ENCODE measurements at regions not wholly inside any gene's neighbourhood (a gene's known extent, or its start where the extent isn't known, plus 50 kb on each side); places are given as distances from the start of the nearest gene placed in this dataset.

DNA sequence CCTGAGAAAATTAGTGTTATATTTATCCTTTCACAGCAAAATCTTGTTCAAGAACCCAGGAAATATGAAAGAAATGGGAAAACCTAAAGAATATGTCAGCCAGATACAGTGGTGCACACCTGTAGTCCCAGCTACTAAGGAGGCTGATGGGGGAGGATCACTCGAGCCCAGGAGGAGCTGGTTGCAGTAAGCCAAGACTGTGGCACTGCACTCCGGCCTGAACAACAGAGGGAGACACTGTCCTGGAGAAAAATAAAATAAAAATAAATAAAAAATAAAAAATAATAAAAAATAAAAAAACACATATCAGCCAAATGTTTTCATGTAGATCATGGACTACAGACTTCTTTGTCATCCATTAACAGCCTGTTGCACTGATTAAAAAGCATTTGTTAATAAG is 244.8 kb upstream of the KLHL1 start:
- Histone ChIP-seq H3K9me3 (replicated peaks; ENCODE audit: control insufficient read depth, insufficient read depth, low read length) (no peaks in the 10 kb centered on the region), H2AFZ (ENCODE audit: low read depth, low read length) (no peak overlapping the region), H3K4me1 (ENCODE audit: control insufficient read depth, extremely low read depth, insufficient read depth, low read length) (no peaks in the 10 kb centered on the region), H3K36me3 (ENCODE audit: control insufficient read depth in 2 of 2, extremely low read depth in 1 of 2, insufficient read depth in 2 of 2, low read length in 2 of 2) (no peaks in the 10 kb centered on the region), H3K9ac (replicated peaks; ENCODE audit: extremely low read depth, insufficient read depth, low read length) (no peak overlapping the region), H3K27ac (ENCODE audit: insufficient read depth, low read depth, low read length) (no peak overlapping the region), H3K79me2 (ENCODE audit: control insufficient read depth, insufficient read depth, low read length) (no peaks in the 10 kb centered on the region), H3K4me2 (ENCODE audit: insufficient read depth, low read length) (no peak overlapping the region), H3K4me3 (replicated peaks in 1 of 3; ENCODE audit: insufficient read depth in 1 of 3, low read depth in 1 of 3, low read length in 3 of 3) (no peak overlapping the region), H3K9me1 (replicated peaks; ENCODE audit: control insufficient read depth, extremely low read depth, insufficient read depth, low read length) (no peaks in the 10 kb centered on the region), H4K20me1 (replicated peaks; ENCODE audit: control insufficient read depth, extremely low read depth, insufficient read depth, low read length) (no peaks in the 10 kb centered on the region), H3K27me3 (ENCODE audit: control insufficient read depth in 2 of 2, insufficient read depth in 2 of 2, low read length in 2 of 2) (no peaks in the 10 kb centered on the region)
- BruUV-seq (replicated peaks), result no TSS peak
- FAIRE-seq (no peak), DNase-seq (ENCODE audit: low read depth, low spot score) (no peak)
- intact Hi-C loops (cut with micrococcal nuclease) (no loop called here), dilution Hi-C loops (cut with MboI; ENCODE audit: extremely low pct_ligation_motif_present, low sequenced_read_pairs) (no loop called here)
- CTCF ChIA-PET, result no interaction called here
- POLR2A ChIA-PET, result no interaction called here
- no peak for TF ChIP-seq EZH2 (IDR thresholded peaks at IDR 0.05; ENCODE audit: borderline replicate concordance, low read depth, low read length, severe bottlenecking)
- no peak for TF ChIP-seq MYC (IDR thresholded peaks at IDR 0.05; ENCODE audit: low read depth, low read length)
- TF ChIP-seq, protein P1, sequence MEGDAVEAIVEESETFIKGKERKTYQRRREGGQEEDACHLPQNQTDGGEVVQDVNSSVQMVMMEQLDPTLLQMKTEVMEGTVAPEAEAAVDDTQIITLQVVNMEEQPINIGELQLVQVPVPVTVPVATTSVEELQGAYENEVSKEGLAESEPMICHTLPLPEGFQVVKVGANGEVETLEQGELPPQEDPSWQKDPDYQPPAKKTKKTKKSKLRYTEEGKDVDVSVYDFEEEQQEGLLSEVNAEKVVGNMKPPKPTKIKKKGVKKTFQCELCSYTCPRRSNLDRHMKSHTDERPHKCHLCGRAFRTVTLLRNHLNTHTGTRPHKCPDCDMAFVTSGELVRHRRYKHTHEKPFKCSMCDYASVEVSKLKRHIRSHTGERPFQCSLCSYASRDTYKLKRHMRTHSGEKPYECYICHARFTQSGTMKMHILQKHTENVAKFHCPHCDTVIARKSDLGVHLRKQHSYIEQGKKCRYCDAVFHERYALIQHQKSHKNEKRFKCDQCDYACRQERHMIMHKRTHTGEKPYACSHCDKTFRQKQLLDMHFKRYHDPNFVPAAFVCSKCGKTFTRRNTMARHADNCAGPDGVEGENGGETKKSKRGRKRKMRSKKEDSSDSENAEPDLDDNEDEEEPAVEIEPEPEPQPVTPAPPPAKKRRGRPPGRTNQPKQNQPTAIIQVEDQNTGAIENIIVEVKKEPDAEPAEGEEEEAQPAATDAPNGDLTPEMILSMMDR (IDR thresholded peaks at IDR 0.05; ENCODE audit: extremely low read depth in 1 of 2, insufficient read depth in 1 of 2, low read depth in 1 of 2, low read length in 2 of 2), result no peak
- no peak for TF ChIP-seq POLR2AphosphoS5 (IDR thresholded peaks at IDR 0.05; ENCODE audit: insufficient read depth, low read depth, low read length)
- TF ChIP-seq GATA2 (IDR thresholded peaks at IDR 0.05; ENCODE audit: insufficient read depth, insufficient read length, low read depth, low read length), result no peak
- TF ChIP-seq FOS (IDR thresholded peaks at IDR 0.05; ENCODE audit: borderline replicate concordance, insufficient read depth, low read length), result no peak
- TF ChIP-seq POLR2A (IDR thresholded peaks at IDR 0.05; ENCODE audit: low read depth, low read length), result no peak
- TF ChIP-seq JUN (IDR thresholded peaks at IDR 0.05; ENCODE audit: borderline replicate concordance, insufficient read depth, insufficient read length, low read depth), result no peak
- TF ChIP-seq, protein P2, sequence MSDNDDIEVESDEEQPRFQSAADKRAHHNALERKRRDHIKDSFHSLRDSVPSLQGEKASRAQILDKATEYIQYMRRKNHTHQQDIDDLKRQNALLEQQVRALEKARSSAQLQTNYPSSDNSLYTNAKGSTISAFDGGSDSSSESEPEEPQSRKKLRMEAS (IDR thresholded peaks at IDR 0.05; ENCODE audit: insufficient read depth, insufficient read length), result no peak
